ENCODE measurements at regions not wholly inside any gene's neighbourhood (a gene's known extent, or its start where the extent isn't known, plus 50 kb on each side); places are given as distances from the start of the nearest gene placed in this dataset.

DNA sequence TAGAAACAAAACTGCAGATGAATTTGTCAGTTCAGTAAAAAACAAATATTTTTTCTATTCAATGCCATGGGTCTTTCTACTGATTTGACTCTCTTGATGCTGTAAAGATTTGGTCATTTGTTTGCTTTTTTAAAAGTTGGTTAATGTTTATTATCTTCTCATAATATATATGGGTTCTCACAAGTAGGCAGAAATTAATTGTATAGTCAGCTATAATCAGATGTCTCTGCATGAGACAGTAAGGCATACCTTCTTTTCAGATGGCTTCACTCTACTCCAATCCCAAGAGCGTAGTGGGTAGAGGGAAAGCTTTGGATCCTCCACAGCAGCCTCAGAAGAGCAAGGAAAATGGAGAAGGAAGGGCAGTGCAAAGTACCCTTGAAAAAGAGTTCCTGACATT, 1202.9 kb upstream of the CELF4 start:
- Histone ChIP-seq H3K4me3 (no peak overlapping the region), H3K27me3 (no peaks in the 10 kb centered on the region), H3K9me3 (peaks cover 0 to 6% (median 2%) of the 10 kb centered on the region in 4 donors), H3K27ac (no peak overlapping the region), H3K4me1 (no peaks in the 10 kb centered on the region), H3K36me3 (no peaks in the 10 kb centered on the region)
- no peak for DNase-seq
- TF ChIP-seq, protein P1, sequence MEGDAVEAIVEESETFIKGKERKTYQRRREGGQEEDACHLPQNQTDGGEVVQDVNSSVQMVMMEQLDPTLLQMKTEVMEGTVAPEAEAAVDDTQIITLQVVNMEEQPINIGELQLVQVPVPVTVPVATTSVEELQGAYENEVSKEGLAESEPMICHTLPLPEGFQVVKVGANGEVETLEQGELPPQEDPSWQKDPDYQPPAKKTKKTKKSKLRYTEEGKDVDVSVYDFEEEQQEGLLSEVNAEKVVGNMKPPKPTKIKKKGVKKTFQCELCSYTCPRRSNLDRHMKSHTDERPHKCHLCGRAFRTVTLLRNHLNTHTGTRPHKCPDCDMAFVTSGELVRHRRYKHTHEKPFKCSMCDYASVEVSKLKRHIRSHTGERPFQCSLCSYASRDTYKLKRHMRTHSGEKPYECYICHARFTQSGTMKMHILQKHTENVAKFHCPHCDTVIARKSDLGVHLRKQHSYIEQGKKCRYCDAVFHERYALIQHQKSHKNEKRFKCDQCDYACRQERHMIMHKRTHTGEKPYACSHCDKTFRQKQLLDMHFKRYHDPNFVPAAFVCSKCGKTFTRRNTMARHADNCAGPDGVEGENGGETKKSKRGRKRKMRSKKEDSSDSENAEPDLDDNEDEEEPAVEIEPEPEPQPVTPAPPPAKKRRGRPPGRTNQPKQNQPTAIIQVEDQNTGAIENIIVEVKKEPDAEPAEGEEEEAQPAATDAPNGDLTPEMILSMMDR (IDR thresholded peaks at IDR 0.05): no peak
- no peak for TF ChIP-seq POLR2A (IDR thresholded peaks at IDR 0.05)

DNA sequence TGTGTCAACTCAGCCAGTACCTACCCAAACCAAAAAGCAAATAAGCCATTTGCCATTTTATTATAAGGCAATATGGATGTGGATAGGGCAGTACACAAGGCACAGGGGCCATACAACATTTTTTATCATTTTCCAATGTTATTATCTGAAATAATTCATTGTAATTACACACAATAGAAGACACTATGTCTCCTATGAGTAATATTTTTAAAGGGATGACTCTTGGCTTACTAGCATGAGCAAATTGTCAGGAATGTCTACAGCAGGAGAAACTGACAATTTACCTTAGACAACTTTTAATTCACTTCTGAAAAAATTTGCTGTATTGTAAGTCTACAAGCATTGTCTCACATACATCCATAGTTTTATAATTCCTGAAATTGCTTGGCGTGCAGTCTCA, 1193.9 kb upstream of the CELF4 start:
- TF ChIP-seq, protein P1 (IDR thresholded peaks at IDR 0.05): no peak
- no peak for TF ChIP-seq POLR2A (IDR thresholded peaks at IDR 0.05)
- Histone ChIP-seq H3K36me3 (no peaks in the 10 kb centered on the region), H3K27me3 (no peaks in the 10 kb centered on the region), H3K27ac (no peak overlapping the region), H3K9me3 (no peaks in the 10 kb centered on the region), H3K4me1 (no peaks in the 10 kb centered on the region), H3K4me3 (no peak overlapping the region)
- DNase-seq: no peak

DNA sequence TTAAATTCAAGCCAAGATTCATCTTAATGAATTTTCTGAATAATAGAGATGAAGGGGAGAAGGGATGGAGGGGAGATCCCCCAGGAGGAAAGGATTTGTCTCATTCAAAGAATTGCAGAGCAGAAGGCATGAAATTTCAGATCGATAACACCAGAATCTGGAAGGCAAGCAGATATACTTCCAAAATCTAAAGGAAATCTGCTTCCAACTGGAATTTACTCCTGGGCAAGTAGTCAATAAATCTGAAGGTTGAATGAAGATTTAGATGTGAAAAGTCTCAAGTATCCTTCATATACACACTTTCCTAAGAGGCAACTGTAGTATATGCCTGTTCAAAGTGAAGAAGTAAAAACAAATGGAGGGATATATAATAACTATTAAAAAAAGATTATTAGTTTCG, 1190.8 kb upstream of the CELF4 start:
- H3K4me3 ChIP-seq: no peak overlapping the region
- TF ChIP-seq, protein P1 (IDR thresholded peaks at IDR 0.05): no peak
- TF ChIP-seq POLR2A (IDR thresholded peaks at IDR 0.05): no peak

GRCh38 chr18:38752430-38752829, 1186.8 kb upstream of the CELF4 start:
- TF ChIP-seq, protein P1 (IDR thresholded peaks at IDR 0.05): no peak
- TF ChIP-seq POLR2A (IDR thresholded peaks at IDR 0.05): no peak
- Histone ChIP-seq H3K4me3 (no peak overlapping the region), H3K27me3 (no peaks in the 10 kb centered on the region), H3K27ac (no peak overlapping the region), H3K4me1 (no peaks in the 10 kb centered on the region), H3K36me3 (no peaks in the 10 kb centered on the region), H3K9me3 (no peaks in the 10 kb centered on the region)
- DNase-seq: no peak

More for the DNA sequence above, 1190.8 kb upstream of the CELF4 start:
- H3K27ac ChIP-seq: no peak overlapping the region
- DNase-seq: no peak
- no peaks in the 10 kb centered on the region for H3K4me1 ChIP-seq
- no peaks in the 10 kb centered on the region for H3K27me3 ChIP-seq
- H3K9me3 ChIP-seq: no peaks in the 10 kb centered on the region
- no peaks in the 10 kb centered on the region for H3K36me3 ChIP-seq

GRCh38 chr18:38751898-38752297, 1186.3 kb upstream of the CELF4 start:
- no peak for DNase-seq
- no peaks in the 10 kb centered on the region for H3K36me3 ChIP-seq
- H3K27ac ChIP-seq: no peak overlapping the region

More at GRCh38 chr18:38751898-38752297, 1186.3 kb upstream of the CELF4 start:
- TF ChIP-seq POLR2A (IDR thresholded peaks at IDR 0.05): no peak
- TF ChIP-seq, protein P1 (IDR thresholded peaks at IDR 0.05): no peak
- H3K4me3 ChIP-seq: no peak overlapping the region
- H3K4me1 ChIP-seq: no peaks in the 10 kb centered on the region
- no peaks in the 10 kb centered on the region for H3K27me3 ChIP-seq
- H3K9me3 ChIP-seq: no peaks in the 10 kb centered on the region

Measured in Peyer's patch (tissue), 4 donors.